Right kidney (tissue), 1 donor: ENCODE measurements at regions not wholly inside any gene's neighbourhood (a gene's known extent, or its start where the extent isn't known, plus 50 kb on each side); places are given as distances from the start of the nearest gene placed in this dataset.
"Not testable (repeated sequence)": the region's sequence is repeated elsewhere in the genome, so short reads cannot be mapped to it uniquely, and the experiment has no call there.

Experiments used
- DNase-seq: peaks from one replicate; pipeline ENCODE4 v3.0.0-alpha.2; 2016

DNA sequence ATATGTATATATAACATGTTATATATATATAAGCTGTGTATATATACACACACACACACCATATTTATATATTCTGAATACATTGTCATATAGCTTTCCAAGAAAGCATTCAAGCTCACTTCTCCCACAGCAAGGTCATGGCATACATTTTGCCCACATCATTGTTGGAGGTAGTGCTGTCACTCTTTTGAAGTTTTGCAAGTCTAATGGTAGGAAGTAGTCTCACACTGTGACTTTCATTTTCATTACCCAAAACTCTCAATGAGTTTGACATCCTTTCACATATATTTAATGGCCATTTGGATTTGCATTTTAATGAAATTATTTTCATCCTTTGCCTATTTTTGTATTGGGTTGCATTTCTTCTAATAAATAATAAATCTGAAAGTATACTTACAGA lies 59.8 kb upstream of the COX7C start:
- DNase-seq = no peak

DNA sequence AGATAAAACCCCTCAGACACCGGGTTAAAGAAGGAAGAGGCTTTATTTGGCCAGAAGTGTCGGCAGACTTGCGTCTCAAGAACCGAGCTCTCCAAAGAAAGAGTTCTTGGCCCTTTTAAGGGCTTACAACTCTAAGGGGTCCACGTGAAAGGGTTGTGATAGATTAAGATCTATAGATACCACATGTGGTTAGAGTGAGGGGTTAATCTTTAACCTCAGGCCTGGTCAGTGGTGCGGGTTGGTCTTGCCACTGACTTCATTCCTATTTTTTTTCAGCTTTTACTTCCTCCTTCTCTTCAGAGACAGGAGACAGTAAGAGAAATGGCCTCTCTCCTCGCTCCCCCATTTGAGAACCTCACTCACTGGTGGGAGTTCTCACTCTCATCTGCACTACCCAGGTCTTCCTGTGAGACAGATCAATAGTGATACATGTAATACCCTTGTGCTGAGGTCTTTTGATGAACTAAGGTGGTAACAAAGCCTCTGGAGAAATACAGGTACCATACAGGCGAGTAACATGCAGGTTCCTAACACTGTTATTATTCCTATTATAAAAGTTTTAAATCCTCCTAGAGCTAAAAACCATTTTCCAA lies 52.4 kb upstream of the COX7C start:
- DNase-seq = no peak

DNA sequence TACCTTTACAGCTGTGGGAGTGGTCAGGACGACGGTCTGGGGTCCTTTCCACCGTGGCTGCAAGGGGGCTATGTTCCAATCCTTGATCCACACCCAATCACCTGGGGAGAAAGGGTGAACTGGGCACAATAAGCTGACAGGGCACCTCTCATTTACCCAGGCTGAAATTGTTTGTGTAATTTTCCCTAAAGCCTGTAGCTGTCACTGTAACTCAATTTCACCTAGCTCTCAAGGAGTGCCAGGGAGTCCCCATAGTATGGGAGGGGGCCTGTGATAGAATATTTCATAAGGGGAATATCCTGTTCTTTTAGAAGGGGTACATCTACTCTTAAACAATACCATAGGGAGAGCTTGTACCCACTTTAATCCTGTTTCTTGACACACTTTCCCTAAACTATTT lies 51.7 kb upstream of the COX7C start:
- DNase-seq = not testable (repeated sequence)
